ENCODE measurements at regions not wholly inside any gene's neighbourhood (a gene's known extent, or its start where the extent isn't known, plus 50 kb on each side); places are given as distances from the start of the nearest gene placed in this dataset.

- Histone ChIP-seq H4K20me1 (ENCODE audit: control insufficient read depth, insufficient read depth, low read length, poor library complexity, severe bottlenecking) (no peaks in the 10 kb centered on the region), H3K9ac (ENCODE audit: low read length) (no peak overlapping the region), H3K4me1 (ENCODE audit: control insufficient read depth in 2 of 2, insufficient read depth in 2 of 2, low read length in 2 of 2) (no peaks in the 10 kb centered on the region), H3K27ac (ENCODE audit: low read length in 2 of 2) (no peak overlapping the region), H3K36me3 (replicated peaks in 1 of 2; ENCODE audit: control extremely low read depth in 1 of 2, control insufficient read depth in 1 of 2, extremely low read depth in 1 of 2, insufficient read depth in 2 of 2, low read length in 1 of 2) (no peaks in the 10 kb centered on the region), H3K27me3 (replicated peaks in 1 of 4; ENCODE audit: control extremely low read depth in 1 of 4, control insufficient read depth in 3 of 4, insufficient read depth in 4 of 4, low read length in 3 of 4) (no peaks in the 10 kb centered on the region), H2AFZ (ENCODE audit: insufficient read depth, low read depth, low read length, poor library complexity, severe bottlenecking) (no peak overlapping the region), H3K79me2 (ENCODE audit: control insufficient read depth, insufficient read depth, low read length) (no peaks in the 10 kb centered on the region), H3K9me3 (ENCODE audit: control extremely low read depth in 1 of 3, control insufficient read depth in 2 of 3, insufficient read depth in 1 of 3, low read length in 2 of 3) (peaks cover 0 to 30% (median 0%) of the 10 kb centered on the region in 3 donors), H3K4me3 (ENCODE audit: control extremely low read depth in 1 of 5, extremely low read depth in 1 of 5, insufficient read depth in 1 of 5, low read depth in 2 of 5, low read length in 4 of 5) (no peak overlapping the region), H3K4me2 (replicated peaks; ENCODE audit: low read depth, low read length, poor library complexity, severe bottlenecking) (no peak overlapping the region)
- intact Hi-C loops (cut with micrococcal nuclease) = no loop called here
- WGBS (ENCODE audit: insufficient coverage) = 92% methylated on average over 3 of the region's 3 CpGs
- ATAC-seq (ENCODE audit: low read depth) = no peak
- H3K27me3 Mint-ChIP-seq = peaks cover 3% of the 10 kb centered on the region
- no peaks in the 10 kb centered on the region for H3K4me1 Mint-ChIP-seq
- no peaks in the 10 kb centered on the region for H3K9me3 Mint-ChIP-seq (ENCODE audit: insufficient read depth)
- no peak for DNase-seq
- CTCF ChIA-PET = no interaction called here
- H3K4me3 Mint-ChIP-seq = no peak overlapping the region
- no peak overlapping the region for H3K27ac Mint-ChIP-seq
- TF ChIP-seq, protein P1, sequence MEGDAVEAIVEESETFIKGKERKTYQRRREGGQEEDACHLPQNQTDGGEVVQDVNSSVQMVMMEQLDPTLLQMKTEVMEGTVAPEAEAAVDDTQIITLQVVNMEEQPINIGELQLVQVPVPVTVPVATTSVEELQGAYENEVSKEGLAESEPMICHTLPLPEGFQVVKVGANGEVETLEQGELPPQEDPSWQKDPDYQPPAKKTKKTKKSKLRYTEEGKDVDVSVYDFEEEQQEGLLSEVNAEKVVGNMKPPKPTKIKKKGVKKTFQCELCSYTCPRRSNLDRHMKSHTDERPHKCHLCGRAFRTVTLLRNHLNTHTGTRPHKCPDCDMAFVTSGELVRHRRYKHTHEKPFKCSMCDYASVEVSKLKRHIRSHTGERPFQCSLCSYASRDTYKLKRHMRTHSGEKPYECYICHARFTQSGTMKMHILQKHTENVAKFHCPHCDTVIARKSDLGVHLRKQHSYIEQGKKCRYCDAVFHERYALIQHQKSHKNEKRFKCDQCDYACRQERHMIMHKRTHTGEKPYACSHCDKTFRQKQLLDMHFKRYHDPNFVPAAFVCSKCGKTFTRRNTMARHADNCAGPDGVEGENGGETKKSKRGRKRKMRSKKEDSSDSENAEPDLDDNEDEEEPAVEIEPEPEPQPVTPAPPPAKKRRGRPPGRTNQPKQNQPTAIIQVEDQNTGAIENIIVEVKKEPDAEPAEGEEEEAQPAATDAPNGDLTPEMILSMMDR (IDR thresholded peaks at IDR 0.05) = no peak
- no peak for TF ChIP-seq EZH2 (IDR thresholded peaks at IDR 0.05; ENCODE audit: borderline replicate concordance, insufficient read depth, low read depth, low read length, poor library complexity, severe bottlenecking)
- POLR2A ChIA-PET = no interaction called here
Measured at GRCh38 chr22:48584170-48584569, 1243.5 kb downstream of the BRD1 start.

- 95% methylated on average over 16 of the region's 20 CpGs for WGBS (ENCODE audit: insufficient coverage)
- DNase-seq (no peak), ATAC-seq (ENCODE audit: low read depth) (no peak)
- Histone ChIP-seq H3K4me3 (ENCODE audit: control extremely low read depth in 1 of 5, extremely low read depth in 1 of 5, insufficient read depth in 1 of 5, low read depth in 2 of 5, low read length in 4 of 5) (no peak overlapping the region), H3K4me1 (ENCODE audit: control insufficient read depth in 2 of 2, insufficient read depth in 2 of 2, low read length in 2 of 2) (no peaks in the 10 kb centered on the region), H3K36me3 (replicated peaks in 1 of 2; ENCODE audit: control extremely low read depth in 1 of 2, control insufficient read depth in 1 of 2, extremely low read depth in 1 of 2, insufficient read depth in 2 of 2, low read length in 1 of 2) (no peaks in the 10 kb centered on the region), H3K27ac (ENCODE audit: low read length in 2 of 2) (no peak overlapping the region), H3K79me2 (ENCODE audit: control insufficient read depth, insufficient read depth, low read length) (no peaks in the 10 kb centered on the region), H3K9me3 (ENCODE audit: control extremely low read depth in 1 of 3, control insufficient read depth in 2 of 3, insufficient read depth in 1 of 3, low read length in 2 of 3) (peaks cover 0 to 30% (median 0%) of the 10 kb centered on the region in 3 donors), H4K20me1 (ENCODE audit: control insufficient read depth, insufficient read depth, low read length, poor library complexity, severe bottlenecking) (no peaks in the 10 kb centered on the region), H3K27me3 (replicated peaks in 1 of 4; ENCODE audit: control extremely low read depth in 1 of 4, control insufficient read depth in 3 of 4, insufficient read depth in 4 of 4, low read length in 3 of 4) (peaks cover 0 to 7% (median 0%) of the 10 kb centered on the region in 4 experiments), H2AFZ (ENCODE audit: insufficient read depth, low read depth, low read length, poor library complexity, severe bottlenecking) (no peak overlapping the region), H3K4me2 (replicated peaks; ENCODE audit: low read depth, low read length, poor library complexity, severe bottlenecking) (no peak overlapping the region), H3K9ac (ENCODE audit: low read length) (no peak overlapping the region)
- H3K4me1 Mint-ChIP-seq = peaks cover 4% of the 10 kb centered on the region
- H3K9me3 Mint-ChIP-seq (ENCODE audit: insufficient read depth) = no peaks in the 10 kb centered on the region
- peaks cover 15% of the 10 kb centered on the region for H3K27me3 Mint-ChIP-seq
- ChIA-PET CTCF (no interaction called here), POLR2A (no interaction called here)
- H3K27ac Mint-ChIP-seq = no peak overlapping the region
- TF ChIP-seq EZH2 (IDR thresholded peaks at IDR 0.05; ENCODE audit: borderline replicate concordance, insufficient read depth, low read depth, low read length, poor library complexity, severe bottlenecking) = no peak
- TF ChIP-seq, protein P1 (IDR thresholded peaks at IDR 0.05) = no peak
- intact Hi-C loops (cut with micrococcal nuclease) = no loop called here
- no peak overlapping the region for H3K4me3 Mint-ChIP-seq
Measured at GRCh38 chr22:48581796-48582469, 1245.7 kb downstream of the BRD1 start.
